HG03097 (cell line): ENCODE measurements at regions not wholly inside any gene's neighbourhood (a gene's known extent, or its start where the extent isn't known, plus 50 kb on each side); places are given as distances from the start of the nearest gene placed in this dataset.
"Not testable (repeated sequence)": the region's sequence is repeated elsewhere in the genome, so short reads cannot be mapped to it uniquely, and the experiment has no call there.

ENCODE experiments used
- ATAC-seq: cut with Tn5 transposase; IDR thresholded peaks from one replicate; pipeline ENCODE4 v1.9.1; 2021; ENCODE audit not compliant: unreplicated experiment, low FRiP score

DNA sequence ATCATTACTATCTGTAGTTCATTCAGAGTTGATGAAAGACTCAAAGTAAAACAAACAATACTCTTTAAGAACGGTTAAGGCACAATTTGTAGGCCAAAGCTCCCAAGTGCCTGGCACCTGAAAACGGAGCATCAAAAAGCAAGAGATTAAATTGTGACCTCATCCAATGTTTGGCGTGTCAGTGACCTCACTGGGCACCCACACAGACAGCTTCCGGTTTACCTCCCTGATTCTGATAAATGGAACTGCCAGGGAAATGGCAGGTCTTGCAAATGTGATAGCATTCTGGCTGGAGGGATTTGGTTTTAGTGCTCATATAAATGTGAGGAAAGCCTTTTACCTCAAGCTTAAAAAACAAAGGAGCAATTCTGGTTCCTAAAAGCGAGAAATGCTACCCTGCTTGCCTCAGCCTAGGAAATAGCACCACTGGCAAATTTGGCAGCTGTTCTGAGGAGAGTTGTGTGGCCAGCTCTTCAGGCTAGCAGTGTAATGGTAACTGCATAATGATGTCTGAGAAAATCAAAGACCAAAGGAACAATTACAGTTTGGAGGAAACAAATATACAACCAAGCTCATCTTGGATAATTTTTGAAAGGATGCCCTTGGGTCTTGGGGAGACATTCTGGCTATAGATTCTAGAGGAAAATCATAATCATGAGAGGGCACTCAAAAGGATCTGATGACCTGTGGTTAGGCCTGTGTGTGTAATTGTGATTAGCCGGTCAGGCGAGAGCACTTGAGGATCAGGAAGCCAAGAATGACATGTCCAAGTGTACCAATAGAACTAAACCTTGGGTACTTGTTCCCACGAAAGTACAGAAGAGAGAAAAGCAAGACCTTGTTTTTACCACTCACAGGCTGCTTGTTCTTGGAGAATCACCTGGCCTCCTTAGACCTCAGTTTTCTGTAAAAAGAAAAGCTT is 174.3 kb downstream of the TFAP2B start:
- no peak for ATAC-seq

DNA sequence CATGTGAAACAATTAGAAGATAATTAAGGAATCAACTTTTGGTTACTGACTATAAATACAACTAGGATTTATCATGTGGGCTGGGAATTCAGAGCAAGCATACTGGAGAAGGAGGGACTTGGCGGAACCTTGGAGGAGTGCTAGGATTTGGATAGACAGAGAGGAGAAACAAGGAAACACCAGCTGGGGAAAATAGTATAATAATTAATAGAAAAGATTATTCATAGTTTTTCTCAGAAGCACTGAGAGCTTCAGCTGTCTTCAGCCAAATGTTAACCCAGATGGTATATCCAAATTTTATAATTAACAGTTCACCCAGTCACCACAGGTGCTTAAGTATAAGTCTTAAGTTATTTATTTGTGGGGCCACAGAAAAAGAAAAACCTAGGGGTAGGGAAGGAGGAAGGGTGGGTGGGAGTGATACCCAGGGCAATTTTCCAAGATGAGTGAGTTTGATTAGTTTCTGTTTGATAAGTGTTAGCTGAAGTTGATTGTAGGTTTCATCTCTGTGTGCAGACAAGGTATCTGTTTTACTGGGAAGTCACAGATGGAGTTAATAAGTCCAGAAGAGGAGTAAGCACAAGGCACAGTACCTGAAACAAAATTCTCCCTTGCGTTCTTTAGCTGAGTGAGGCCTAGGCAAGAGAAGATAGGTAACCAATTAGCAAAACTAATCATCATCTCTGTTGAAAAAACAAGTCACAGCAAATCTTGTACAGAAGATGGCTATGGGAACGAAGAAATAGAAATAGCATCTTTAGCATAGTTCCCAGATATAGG is 175.5 kb downstream of the TFAP2B start:
- ATAC-seq = no peak

DNA sequence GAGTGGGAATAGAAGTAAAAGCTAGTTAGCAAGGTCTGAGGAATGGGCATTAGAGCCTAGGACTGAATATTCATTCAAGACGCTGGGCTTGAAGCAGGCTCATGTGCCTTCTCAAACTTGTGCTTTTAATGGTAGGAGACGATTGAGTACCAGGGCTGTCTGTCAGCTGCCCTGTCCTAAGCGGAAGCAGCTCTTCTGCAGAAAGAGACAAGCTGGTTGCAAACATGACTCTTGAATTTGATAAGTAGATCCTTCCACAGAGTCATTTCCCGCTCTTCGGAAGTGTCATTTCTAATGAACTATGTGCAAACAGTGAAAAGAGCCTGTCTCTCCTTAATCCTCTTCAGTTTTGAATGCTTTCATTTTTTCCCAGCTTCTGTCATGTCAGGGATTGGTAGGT is 176.4 kb downstream of the TFAP2B start:
- no peak for ATAC-seq

DNA sequence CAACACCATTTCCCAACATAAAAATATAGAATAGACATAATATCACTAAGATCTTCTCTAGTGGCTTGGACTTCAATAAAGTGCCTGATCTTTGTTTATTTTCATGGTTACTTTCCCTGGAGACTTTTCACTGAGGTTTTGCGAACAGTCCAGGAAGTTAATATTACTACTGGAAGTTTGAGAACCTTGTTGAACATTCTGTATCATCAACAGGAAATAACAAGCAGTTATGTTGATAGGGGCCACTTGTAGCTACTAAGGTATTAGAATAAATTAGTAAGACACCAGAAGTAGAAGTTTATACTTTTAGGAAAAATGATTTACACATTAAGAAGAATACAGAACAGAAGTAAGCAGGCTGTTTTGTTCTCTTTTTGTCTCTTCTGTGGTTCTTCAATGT is 180.2 kb downstream of the TFAP2B start:
- ATAC-seq = no peak

DNA sequence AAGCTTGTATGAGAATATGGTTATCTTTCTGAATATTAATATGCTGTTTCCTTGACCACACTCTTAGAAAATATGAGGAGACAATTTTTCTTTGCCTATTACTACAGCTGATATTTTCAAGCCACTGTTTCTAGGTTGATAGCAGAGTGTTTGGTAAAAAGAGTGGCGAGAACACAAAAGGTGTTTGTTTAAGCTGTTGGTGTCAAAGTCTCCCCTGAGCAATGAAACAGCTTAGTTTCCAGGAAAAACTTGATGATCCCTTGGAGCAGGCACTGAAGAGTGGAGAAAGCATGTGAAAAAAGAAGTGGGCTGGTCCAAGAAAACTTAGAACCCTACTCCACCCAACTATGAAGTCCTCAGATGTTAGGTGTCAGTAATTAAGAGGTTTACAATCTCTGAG is 182.7 kb downstream of the TFAP2B start:
- ATAC-seq = no peak

DNA sequence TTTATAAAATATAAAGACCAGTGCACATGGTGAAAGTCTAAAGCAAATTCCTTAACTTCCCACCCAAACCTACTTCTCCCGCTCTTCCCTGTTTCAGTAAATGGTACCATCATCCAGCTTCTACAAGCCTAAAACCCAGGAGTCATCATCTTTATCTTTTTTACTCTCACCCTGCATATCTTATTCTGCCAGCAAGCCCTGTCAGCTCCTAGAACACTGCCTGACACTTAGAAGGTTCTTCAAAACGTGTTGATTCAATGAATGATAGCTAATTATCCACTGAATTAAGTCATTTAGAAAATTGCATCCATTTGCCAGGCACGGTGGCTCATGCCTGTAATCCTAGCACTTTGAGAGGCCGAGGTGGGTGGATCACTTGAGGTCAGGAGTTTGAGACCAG is 185.7 kb downstream of the TFAP2B start:
- no peak for ATAC-seq

DNA sequence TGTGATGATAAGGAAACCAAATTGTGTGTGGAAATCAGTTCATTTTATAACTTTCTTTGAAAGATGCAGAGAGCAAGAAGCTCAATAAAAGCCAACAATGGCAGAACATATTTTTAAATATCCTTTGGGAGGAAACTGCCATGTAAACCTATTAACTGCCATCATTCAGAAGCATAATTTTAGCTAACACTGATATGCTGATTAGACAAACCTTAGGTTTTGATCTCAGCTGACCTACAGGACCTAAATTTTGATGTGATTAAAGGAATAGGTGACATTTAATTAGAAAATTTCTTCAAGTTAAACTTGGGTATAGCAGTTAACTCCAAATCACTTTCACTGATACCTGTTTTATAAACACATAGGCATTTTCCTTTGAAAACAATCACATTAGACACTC is 187.1 kb downstream of the TFAP2B start:
- no peak for ATAC-seq

DNA sequence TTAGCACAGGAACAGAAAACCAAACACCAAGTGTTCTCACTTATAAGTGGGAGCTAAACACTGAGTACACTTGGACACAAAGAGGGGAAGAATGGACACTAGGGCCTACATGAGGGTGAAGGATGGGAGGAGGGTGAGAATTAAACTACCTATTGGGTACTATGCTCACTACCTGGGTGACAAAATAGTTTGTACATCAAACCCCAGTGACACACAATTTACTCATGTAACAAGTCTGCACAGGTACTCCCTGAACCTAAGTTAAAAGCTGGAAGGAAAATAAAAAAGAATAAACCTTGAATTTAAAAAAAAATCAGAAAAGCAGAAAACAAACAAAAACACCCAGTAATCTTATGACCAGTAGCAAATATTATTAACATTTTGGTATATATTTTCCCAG is 188.6 kb downstream of the TFAP2B start:
- no peak for ATAC-seq

DNA sequence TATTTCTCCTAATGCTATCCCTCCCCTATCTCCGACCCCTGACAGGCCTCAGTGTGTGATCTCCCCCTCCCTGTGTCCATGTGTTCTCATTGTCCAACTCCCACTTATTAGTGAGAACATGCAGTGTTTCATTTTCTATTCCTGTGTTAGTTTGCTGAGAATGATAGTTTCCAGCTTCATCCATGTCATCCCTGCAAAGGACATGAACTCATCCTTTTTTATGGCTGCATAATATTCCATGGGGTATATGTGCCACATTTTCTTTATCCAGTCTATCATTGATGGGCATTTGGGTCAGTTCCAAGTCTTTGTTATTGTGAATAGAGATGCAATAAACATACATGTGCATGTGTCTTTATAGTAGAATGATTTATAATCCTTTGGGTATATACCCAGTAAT is 190.0 kb downstream of the TFAP2B start:
- ATAC-seq = not testable (repeated sequence)

DNA sequence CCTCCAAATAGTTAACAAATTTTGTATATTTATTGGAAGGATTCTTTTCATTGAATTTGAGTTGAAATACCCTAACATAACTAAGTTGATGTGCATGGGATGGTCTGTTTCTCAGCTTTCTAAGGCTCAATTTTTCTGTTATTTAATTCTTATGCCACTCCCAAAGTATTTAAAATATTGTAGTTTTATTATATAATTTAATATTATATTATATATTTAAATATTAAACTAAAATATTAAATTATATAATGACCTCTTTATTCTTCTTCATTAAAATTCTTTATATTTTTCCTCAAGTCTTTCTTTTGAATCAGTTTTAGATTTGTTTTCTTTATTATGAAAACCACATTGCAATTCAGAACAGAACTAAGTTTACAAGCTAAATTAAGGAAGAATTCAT is 194.7 kb downstream of the TFAP2B start:
- ATAC-seq = no peak

DNA sequence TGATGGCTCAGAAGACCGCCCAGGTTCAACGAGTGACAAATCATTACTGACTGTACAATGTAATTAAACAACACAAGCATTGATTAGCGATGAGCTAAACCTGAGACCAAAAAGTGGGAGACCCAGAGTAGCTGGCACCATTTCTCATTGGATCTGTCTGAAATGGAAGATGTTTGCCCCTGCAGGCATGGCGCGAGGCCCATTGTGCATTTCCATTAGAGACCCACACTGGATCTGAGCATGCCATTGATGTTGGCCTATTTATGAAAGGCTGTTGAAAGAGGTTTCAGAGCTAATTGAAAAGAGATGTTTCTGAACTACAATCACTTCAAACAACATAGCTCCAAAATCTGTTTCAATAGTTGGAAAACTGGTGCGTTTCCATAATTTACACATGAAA is 196.7 kb downstream of the TFAP2B start:
- ATAC-seq = no peak

DNA sequence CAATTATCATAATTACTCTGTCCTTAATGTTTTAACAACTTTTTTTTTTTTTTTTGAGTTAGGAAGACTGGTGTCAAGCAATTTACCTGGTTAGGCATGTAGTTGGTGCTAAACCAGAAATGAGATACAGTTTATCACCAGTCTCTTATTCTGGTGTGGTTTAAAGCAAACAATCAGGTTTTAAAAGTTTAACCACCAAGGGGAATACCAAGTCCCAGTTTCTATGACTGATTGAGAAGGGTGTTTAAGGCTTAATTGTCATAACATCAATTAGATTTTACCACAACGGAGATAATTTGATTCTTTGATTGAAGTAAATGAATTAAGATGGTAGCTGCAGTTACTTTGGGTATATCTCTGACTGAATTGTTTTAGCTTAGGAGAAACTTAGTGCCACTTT is 197.8 kb downstream of the TFAP2B start:
- ATAC-seq = no peak

DNA sequence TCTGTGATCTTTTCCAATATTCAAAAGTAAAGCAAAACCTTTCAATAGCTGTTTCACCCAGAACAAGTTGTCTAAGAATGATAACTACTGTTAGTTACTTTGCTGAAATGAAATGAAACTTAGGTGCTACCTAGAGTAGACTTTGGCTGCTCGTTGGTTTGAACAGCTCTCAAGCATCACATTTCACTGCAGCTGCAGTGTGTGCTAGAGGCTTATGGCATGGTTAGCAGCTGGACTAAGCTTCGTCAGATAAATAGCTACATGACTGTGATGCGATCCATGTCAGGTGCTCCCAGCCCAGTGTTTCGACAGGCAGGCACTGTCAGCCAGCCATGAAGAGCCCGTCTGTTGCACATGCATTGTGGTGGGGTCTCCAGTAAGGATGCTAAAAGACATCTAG is 201.1 kb downstream of the TFAP2B start:
- ATAC-seq = no peak

GRCh38 chr6:51021171-51021570 is 202.5 kb downstream of the TFAP2B start:
- no peak for ATAC-seq

GRCh38 chr6:51024126-51024525 is 205.5 kb downstream of the TFAP2B start:
- no peak for ATAC-seq

- no peak for ATAC-seq
Measured at GRCh38 chr6:51025082-51025777, 206.6 kb downstream of the TFAP2B start.

DNA sequence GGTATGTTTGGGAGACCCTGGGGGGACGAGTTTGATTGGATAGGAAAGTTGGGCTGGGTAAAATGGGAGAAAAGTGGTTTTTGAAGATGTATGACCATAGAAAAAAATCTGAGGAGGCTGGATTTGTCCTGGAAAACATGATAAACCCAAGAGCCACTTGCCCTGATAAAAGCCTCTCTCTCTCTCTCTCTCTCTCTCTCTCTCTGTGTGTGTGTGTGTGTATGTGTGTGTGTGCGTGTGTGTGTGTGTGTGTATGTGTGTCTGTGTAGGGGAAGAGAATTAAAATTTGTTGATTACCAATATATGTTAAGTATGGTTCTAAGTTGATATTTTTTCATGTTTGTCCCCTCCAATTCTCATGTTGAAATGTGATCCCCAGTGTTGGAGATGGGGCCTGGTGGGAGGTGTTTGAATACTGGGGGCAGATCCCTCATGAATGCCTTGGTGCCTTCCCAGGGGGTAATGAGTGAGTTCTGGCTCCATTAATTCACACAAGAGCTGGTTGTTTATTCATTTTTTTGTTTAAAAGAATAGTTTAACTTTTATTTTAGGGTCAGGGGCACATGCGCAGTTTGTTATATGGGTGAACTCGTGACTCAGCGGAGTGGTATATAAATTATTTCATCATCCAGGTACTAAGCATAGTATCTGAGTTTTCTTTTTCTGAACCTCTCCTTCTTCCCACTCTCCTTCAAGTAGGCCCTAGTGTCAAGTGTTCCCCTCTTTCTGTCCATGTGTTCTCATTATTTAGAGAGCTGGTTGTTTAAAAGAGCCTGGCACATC is 208.8 kb downstream of the TFAP2B start:
- ATAC-seq = no peak

- ATAC-seq = no peak
Measured at GRCh38 chr6:51028276-51028675, 209.6 kb downstream of the TFAP2B start.

DNA sequence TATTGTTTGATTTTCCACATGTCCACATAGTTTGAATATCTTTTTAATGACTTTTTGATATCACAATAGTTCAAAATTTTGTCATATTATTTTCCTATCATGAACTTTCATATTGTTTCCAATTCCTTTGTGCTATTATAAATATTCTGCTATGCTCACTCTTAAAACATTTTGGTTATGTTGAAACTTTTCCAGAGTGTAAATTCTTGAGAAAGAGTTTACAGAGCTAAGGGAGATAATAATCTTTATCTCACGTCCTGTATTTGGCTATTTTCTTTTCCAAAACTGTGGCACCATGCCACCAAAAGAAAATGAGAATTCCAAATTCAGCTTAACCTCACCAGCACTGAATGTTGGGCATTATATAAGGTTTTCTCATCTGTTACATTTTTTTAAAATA is 210.9 kb downstream of the TFAP2B start:
- ATAC-seq = no peak

- ATAC-seq = no peak
Measured at GRCh38 chr6:51045548-51045947, 226.9 kb downstream of the TFAP2B start.
